HCT116 (cell line): ENCODE measurements at regions not wholly inside any gene's neighbourhood (a gene's known extent, or its start where the extent isn't known, plus 50 kb on each side); places are given as distances from the start of the nearest gene placed in this dataset.

ENCODE experiments used
- ATAC-seq: fragments of 200-7000 bp; cut with Tn5 transposase; 2 replicates; pipeline ENCODE4 v1.9.1; 2020; ENCODE audit warnings: mild to moderate bottlenecking, moderate library complexity
- BruUV-seq: library from RNA; stranded (reverse); fragments of 400-500 nt; replicated peaks from 2 replicates; lab custom pipeline; 2021; lab: Mats Ljungman, UMichigan
- CTCF ChIA-PET: fragments of 300-600 bp; sonication (Branson Sonifier 250); formaldehyde crosslinking; loops from one replicate; lab custom pipeline; 2021; ENCODE audit warnings: antibody characterized with exemption; lab: Charles Lee
- POLR2A ChIA-PET: fragments of 300-600, 350-600 bp; sonication (Branson Sonifier 250); formaldehyde crosslinking; loops from one replicate; lab custom pipeline; 2021; ENCODE audit warnings: antibody characterized with exemption; lab: Charles Lee
- RAD21 ChIA-PET, 2 experiments: fragments of 300-600 bp; sonication (Branson Sonifier 250); formaldehyde crosslinking; loops; one replicate each; lab custom pipeline; 2023; ENCODE audit warnings: low total read pairs in 2 of 2; ENCODE audit not compliant: uncharacterized antibody in 2 of 2, unreplicated experiment in 2 of 2, low non-redundant PET in 1 of 2; lab: Charles Lee
- DNase-seq: peaks from one replicate; pipeline ENCODE4 v3.0.0-alpha.2; 2010; ENCODE audit warnings: low read depth, low spot score
- H2AFZ ChIP-seq: fragments of 200-600 bp; shearing (Covaris generic), sonication (generic); 2 replicates; pipeline ENCODE4 v1.6.1; 2017; ENCODE audit warnings: low read depth, mixed run types, mixed read lengths, antibody characterized with exemption, low read length; ENCODE audit not compliant: poor library complexity, severe bottlenecking
- H3K27ac ChIP-seq: 2 replicates; pipeline ENCODE4 v1.5.1; 2012; ENCODE audit warnings: low read depth, low read length
- H3K27me3 ChIP-seq: fragments of 200-600 bp; sonication (generic); 2 replicates; pipeline ENCODE4 v1.6.1; 2016; ENCODE audit warnings: mixed run types, low read length, mixed read lengths; ENCODE audit not compliant: insufficient read depth
- H3K36me3 ChIP-seq, 2 experiments: fragments of 200-500 bp in 1 of 2; fragments of 200-600 bp in 1 of 2; sonication (Bioruptor generic) in 1 of 2; sonication (generic) in 1 of 2; 2 replicates each; pipeline versions ENCODE4 v1.5.1 to v1.6.1; 2014 to 2016; ENCODE audit warnings: low read length in 2 of 2, inconsistent platforms in 1 of 2, mixed read lengths in 1 of 2, mixed run types in 1 of 2; ENCODE audit not compliant: insufficient read depth in 2 of 2, control insufficient read depth in 1 of 2
- H3K4me1 ChIP-seq, 2 experiments: fragments of 200-600 bp in 1 of 2; sonication (generic) in 1 of 2; 2 replicates each; pipeline versions ENCODE4 v1.5.1 to v1.6.1; 2012 to 2017; ENCODE audit warnings: low read length in 2 of 2, inconsistent platforms in 1 of 2, mild to moderate bottlenecking in 1 of 2, mixed read lengths in 1 of 2, mixed run types in 1 of 2, moderate library complexity in 1 of 2; ENCODE audit not compliant: insufficient read depth in 2 of 2, control insufficient read depth in 1 of 2
- H3K4me2 ChIP-seq: fragments of 200-600 bp; sonication (generic); 2 replicates; pipeline ENCODE4 v1.6.1; 2017; ENCODE audit warnings: mixed run types, low read length, mixed read lengths
- H3K4me3 ChIP-seq, 2 experiments: fragments of 200-600 bp in 1 of 2; sonication (generic) in 1 of 2; replicated peaks in 1 of 2; 2 replicates each; pipeline ENCODE4 v1.5.1; 2011 to 2016; ENCODE audit warnings: low read length in 2 of 2, control low read depth in 1 of 2, low read depth in 1 of 2, mild to moderate bottlenecking in 1 of 2, mixed read lengths in 1 of 2, mixed run types in 1 of 2
- H3K79me2 ChIP-seq: fragments of 200-600 bp; sonication (generic); 2 replicates; pipeline ENCODE4 v1.6.1; 2017; ENCODE audit warnings: mild to moderate bottlenecking, mixed run types, low read length, moderate library complexity, mixed read lengths; ENCODE audit not compliant: insufficient read depth
- H3K9ac ChIP-seq: fragments of 200-600 bp; sonication (generic); 2 replicates; pipeline ENCODE4 v1.6.1; 2016; ENCODE audit warnings: low read length, mixed read lengths
- H3K9me2 ChIP-seq: fragments of 200-600 bp; sonication (generic), shearing (Covaris generic); 2 replicates; pipeline ENCODE4 v1.6.1; 2017; ENCODE audit warnings: mixed run types, mild to moderate bottlenecking, moderate library complexity; ENCODE audit not compliant: insufficient read depth
- H3K9me3 ChIP-seq, 2 experiments: fragments of 200-500 bp in 1 of 2; fragments of 200-600 bp in 1 of 2; sonication (Bioruptor generic) in 1 of 2; sonication (generic) in 1 of 2; 2 replicates each; pipeline ENCODE4 v1.6.1; 2014 to 2017; ENCODE audit warnings: low read length in 2 of 2, mixed read lengths in 2 of 2, inconsistent platforms in 1 of 2, low read depth in 1 of 2, mild to moderate bottlenecking in 1 of 2, mixed run types in 1 of 2, moderate library complexity in 1 of 2; ENCODE audit not compliant: control insufficient read depth in 1 of 2, insufficient read depth in 1 of 2
- H4K20me1 ChIP-seq: fragments of 200-600 bp; sonication (generic), shearing (Covaris generic); 2 replicates; pipeline ENCODE4 v1.6.1; 2017; ENCODE audit warnings: mixed run types, mild to moderate bottlenecking, moderate library complexity; ENCODE audit not compliant: insufficient read depth
- ATF3 ChIP-seq: IDR thresholded peaks from 2 replicates; pipeline ENCODE4 v1.6.1; 2012
- CEBPB ChIP-seq: IDR thresholded peaks from 2 replicates; pipeline ENCODE4 v1.6.1; 2012; ENCODE audit warnings: low read depth
- CTCF ChIP-seq, 3 experiments: fragments of 200-600 bp in 1 of 3; sonication (generic) in 1 of 3; IDR thresholded peaks in 2 of 3; conservative IDR thresholded peaks in 1 of 3; 2 replicates each; pipeline ENCODE4 v1.5.1; 2012 to 2017; ENCODE audit warnings: low read depth in 2 of 3, low read length in 2 of 3, antibody characterized with exemption in 1 of 3, borderline replicate concordance in 1 of 3, control low read depth in 1 of 3, mild to moderate bottlenecking in 1 of 3, mixed read lengths in 1 of 3, mixed run types in 1 of 3, moderate library complexity in 1 of 3; ENCODE audit not compliant: insufficient read depth in 1 of 3
- EGR1 ChIP-seq: IDR thresholded peaks from 2 replicates; pipeline ENCODE4 v1.6.1; 2012; ENCODE audit warnings: low read depth
- EZH2phosphoT487 ChIP-seq: fragments of 200-600 bp; IDR thresholded peaks from 2 replicates; pipeline ENCODE4 v1.6.1; 2018; ENCODE audit warnings: antibody characterized with exemption, borderline replicate concordance
- POLR2A ChIP-seq: IDR thresholded peaks from 2 replicates; pipeline ENCODE4 v1.7.0; 2011; ENCODE audit warnings: borderline replicate concordance; ENCODE audit not compliant: insufficient read depth, insufficient read length; ENCODE audit errors: extremely low read depth
- SP1 ChIP-seq: IDR thresholded peaks from 2 replicates; pipeline ENCODE4 v1.6.1; 2012; ENCODE audit warnings: low read depth
- ZBTB33 ChIP-seq: IDR thresholded peaks from 2 replicates; pipeline ENCODE4 v1.6.1; 2011; ENCODE audit warnings: mild to moderate bottlenecking, low read length, moderate library complexity; ENCODE audit not compliant: insufficient replicate concordance; ENCODE audit errors: extremely low read depth
- ZNF274 ChIP-seq: fragments of 200-500 bp; sonication (Bioruptor generic); IDR thresholded peaks from 2 replicates; pipeline ENCODE4 v1.6.1; 2014; ENCODE audit warnings: mild to moderate bottlenecking, low read depth, low read length, inconsistent platforms
- intact Hi-C: fragments of 100-400 bp; cut with micrococcal nuclease; formaldehyde crosslinking; loops from 2 replicates; pipeline ENCODE4 v1.10.0; 2022

- TF ChIP-seq ZNF274 (no peak), ATF3 (no peak), POLR2A (no peak), CEBPB (no peak), SP1 (no peak), EZH2phosphoT487 (no peak), EGR1 (no peak), ZBTB33 (no peak), CTCF (IDR thresholded peaks at IDR 0.05 in 2 of 3, conservative IDR thresholded peaks at IDR 0.05 in 1 of 3; ENCODE audit: borderline replicate concordance in 1 of 3, insufficient read depth in 1 of 3, low read depth in 2 of 3, low read length in 2 of 3) (no peak)
- TF ChIP-seq, all 23 proteins: peak for 0
- DNase-seq (no peak), ATAC-seq (no peak)
- H3K4me1 ChIP-seq = no peaks in the 10 kb centered on the region
- ChIA-PET POLR2A (no interaction called here), RAD21 (no interaction called here), CTCF (no interaction called here)
- H3K27ac ChIP-seq = no peak overlapping the region
- H3K27me3 ChIP-seq = peaks cover 31% of the 10 kb centered on the region
- no peaks in the 10 kb centered on the region for H4K20me1 ChIP-seq
- BruUV-seq = no TSS peak
- no peaks in the 10 kb centered on the region for H3K36me3 ChIP-seq
- H2AFZ ChIP-seq = no peak overlapping the region
- intact Hi-C loops = no loop called here
- H3K4me3 ChIP-seq = no peak overlapping the region
- no peak overlapping the region for H3K4me2 ChIP-seq
- H3K9me2 ChIP-seq = no peaks in the 10 kb centered on the region
- no peaks in the 10 kb centered on the region for H3K9me3 ChIP-seq
- no peaks in the 10 kb centered on the region for H3K79me2 ChIP-seq
- H3K9ac ChIP-seq = no peak overlapping the region
Observed at GRCh38 chr12:98308141-98308540, 207.2 kb upstream of the TMPO start.
